ENCODE measurements at regions not wholly inside any gene's neighbourhood (a gene's known extent, or its start where the extent isn't known, plus 50 kb on each side); places are given as distances from the start of the nearest gene placed in this dataset.

GRCh38 chr21:30033441-30033840 lies 93.6 kb upstream of the GRIK1 start:
- Histone ChIP-seq H3K27me3 (ENCODE audit: insufficient read depth) (no peaks in the 10 kb centered on the region), H3K27ac (ENCODE audit: low read depth) (no peak overlapping the region), H4K20me1 (replicated peaks; ENCODE audit: insufficient read depth) (no peaks in the 10 kb centered on the region), H3K4me2 (no peak overlapping the region), H3K36me3 (ENCODE audit: insufficient read depth) (no peaks in the 10 kb centered on the region), H3K79me2 (replicated peaks; ENCODE audit: insufficient read depth) (no peaks in the 10 kb centered on the region), H3K4me1 (ENCODE audit: insufficient read depth) (peaks cover 9% of the 10 kb centered on the region), H3K9me2 (ENCODE audit: insufficient read depth) (peaks cover 5% of the 10 kb centered on the region; the same call in 1 of the 2 replicates), H3F3A (replicated peaks; ENCODE audit: low read depth) (no peaks in the 10 kb centered on the region), H3K4me3 (no peak overlapping the region), H2AFZ (no peak overlapping the region)
- peaks cover 7% of the 10 kb centered on the region; the same call in 1 of the 3 replicates for H3K36me3 Mint-ChIP-seq (ENCODE audit: low read depth)
- peaks cover 13% of the 10 kb centered on the region for H3K9me3 Mint-ChIP-seq
- H3K27me3 Mint-ChIP-seq (ENCODE audit: insufficient read depth, low read depth, poor library complexity), result no peaks in the 10 kb centered on the region
- H3K27ac Mint-ChIP-seq, result no peak overlapping the region
- peaks cover 9% of the 10 kb centered on the region; the same call in 2 of the 3 replicates for H3K4me1 Mint-ChIP-seq
- no peak for DNase-seq (ENCODE audit: low spot score)
- no peak for TF ChIP-seq ZNF114 (CRISPR knock-in tag; IDR thresholded peaks at IDR 0.05)
- no peak for TF ChIP-seq REST (IDR thresholded peaks at IDR 0.05; ENCODE audit: unreplicated experiment)
- no peak for TF ChIP-seq ETS1 (IDR thresholded peaks at IDR 0.05)
- ATAC-seq, result no peak
- no peak overlapping the region for H3K4me3 Mint-ChIP-seq

- ATAC-seq (no peak), DNase-seq (ENCODE audit: low spot score) (no peak)
- H3K4me3 Mint-ChIP-seq, result no peak overlapping the region
- Histone ChIP-seq H3K4me3 (no peak overlapping the region), H3K9me2 (ENCODE audit: insufficient read depth) (peaks cover 5% of the 10 kb centered on the region; the same call in 1 of the 2 replicates), H3K36me3 (ENCODE audit: insufficient read depth) (no peaks in the 10 kb centered on the region), H3K27me3 (ENCODE audit: insufficient read depth) (no peaks in the 10 kb centered on the region), H3K27ac (ENCODE audit: low read depth) (no peak overlapping the region), H3F3A (replicated peaks; ENCODE audit: low read depth) (no peaks in the 10 kb centered on the region), H3K4me2 (no peak overlapping the region), H3K79me2 (replicated peaks; ENCODE audit: insufficient read depth) (no peaks in the 10 kb centered on the region), H3K4me1 (ENCODE audit: insufficient read depth) (peaks cover 20% of the 10 kb centered on the region), H2AFZ (no peak overlapping the region), H4K20me1 (replicated peaks; ENCODE audit: insufficient read depth) (no peaks in the 10 kb centered on the region)
- no peaks in the 10 kb centered on the region for H3K27me3 Mint-ChIP-seq (ENCODE audit: insufficient read depth, low read depth, poor library complexity)
- H3K9me3 Mint-ChIP-seq, result peaks cover 13% of the 10 kb centered on the region
- peaks cover 13% of the 10 kb centered on the region; the same call in 2 of the 3 replicates for H3K4me1 Mint-ChIP-seq
- peaks cover 7% of the 10 kb centered on the region; the same call in 1 of the 3 replicates for H3K36me3 Mint-ChIP-seq (ENCODE audit: low read depth)
- H3K27ac Mint-ChIP-seq, result no peak overlapping the region
- TF ChIP-seq ZNF114 (CRISPR knock-in tag; IDR thresholded peaks at IDR 0.05) (no peak), STAT1 (IDR thresholded peaks at IDR 0.05; ENCODE audit: unreplicated experiment) (no peak), REST (IDR thresholded peaks at IDR 0.05; ENCODE audit: unreplicated experiment) (no peak), ZNF331 (CRISPR knock-in tag; IDR thresholded peaks at IDR 0.05; ENCODE audit: low read depth) (no peak), JUNB (IDR thresholded peaks at IDR 0.05; ENCODE audit: unreplicated experiment) (no peak), CTCF (conservative IDR thresholded peaks at IDR 0.05; ENCODE audit: low read depth in 2 of 2) (no peak), NANOG (IDR thresholded peaks at IDR 0.05; ENCODE audit: borderline replicate concordance) (no peak), EZH2phosphoT487 (IDR thresholded peaks at IDR 0.05; ENCODE audit: unreplicated experiment) (no peak), ETS1 (IDR thresholded peaks at IDR 0.05) (no peak), CREB1 (CRISPR knock-in tag; IDR thresholded peaks at IDR 0.05; ENCODE audit: low read depth) (no peak)
These were observed 90.6 kb upstream of the GRIK1 start for GRCh38 chr21:30030416-30030815.

All from GM23338 (cell line).